Left renal pelvis (tissue), 4 donors: ENCODE measurements at regions not wholly inside any gene's neighbourhood (a gene's known extent, or its start where the extent isn't known, plus 50 kb on each side); places are given as distances from the start of the nearest gene placed in this dataset.
"Not testable (repeated sequence)": the region's sequence is repeated elsewhere in the genome, so short reads cannot be mapped to it uniquely, and the experiment has no call there.

Source experiments
- DNase-seq, 4 donors: peaks; one replicate each; pipeline ENCODE4 v3.0.0-alpha.2; 2013; ENCODE audit warnings: low read depth in 4 of 4, low spot score in 3 of 4

GRCh38 chr22:22369964-22370270 is 125.3 kb downstream of the VPREB1 start:
- no peak for DNase-seq

GRCh38 chr22:22371031-22371541 is 126.5 kb downstream of the VPREB1 start:
- no peak for DNase-seq

GRCh38 chr22:22372086-22372485 is 127.5 kb downstream of the VPREB1 start:
- DNase-seq, result no peak

DNA sequence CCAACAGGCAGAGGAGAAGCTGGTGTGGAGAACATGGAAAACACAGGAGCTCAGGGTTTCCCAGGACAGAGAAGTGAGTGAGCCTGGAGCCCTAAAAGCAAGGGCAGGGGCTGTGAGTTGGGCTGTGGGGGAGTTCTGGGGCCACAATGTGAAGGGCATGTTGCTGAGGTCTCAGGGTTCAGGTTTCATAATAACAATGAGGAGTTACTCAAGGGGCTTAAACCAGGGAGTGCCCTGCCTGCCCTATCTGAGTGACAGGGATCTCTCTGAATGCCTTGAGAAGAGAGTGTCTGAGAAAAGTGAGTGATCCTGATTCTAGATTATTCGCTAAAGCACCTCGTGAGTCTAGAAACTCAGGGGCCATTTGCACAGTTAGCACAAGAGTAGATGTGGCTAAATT is 129.6 kb downstream of the VPREB1 start:
- no peak for DNase-seq

GRCh38 chr22:22374579-22374978 is 130.0 kb downstream of the VPREB1 start:
- no peak for DNase-seq

DNA sequence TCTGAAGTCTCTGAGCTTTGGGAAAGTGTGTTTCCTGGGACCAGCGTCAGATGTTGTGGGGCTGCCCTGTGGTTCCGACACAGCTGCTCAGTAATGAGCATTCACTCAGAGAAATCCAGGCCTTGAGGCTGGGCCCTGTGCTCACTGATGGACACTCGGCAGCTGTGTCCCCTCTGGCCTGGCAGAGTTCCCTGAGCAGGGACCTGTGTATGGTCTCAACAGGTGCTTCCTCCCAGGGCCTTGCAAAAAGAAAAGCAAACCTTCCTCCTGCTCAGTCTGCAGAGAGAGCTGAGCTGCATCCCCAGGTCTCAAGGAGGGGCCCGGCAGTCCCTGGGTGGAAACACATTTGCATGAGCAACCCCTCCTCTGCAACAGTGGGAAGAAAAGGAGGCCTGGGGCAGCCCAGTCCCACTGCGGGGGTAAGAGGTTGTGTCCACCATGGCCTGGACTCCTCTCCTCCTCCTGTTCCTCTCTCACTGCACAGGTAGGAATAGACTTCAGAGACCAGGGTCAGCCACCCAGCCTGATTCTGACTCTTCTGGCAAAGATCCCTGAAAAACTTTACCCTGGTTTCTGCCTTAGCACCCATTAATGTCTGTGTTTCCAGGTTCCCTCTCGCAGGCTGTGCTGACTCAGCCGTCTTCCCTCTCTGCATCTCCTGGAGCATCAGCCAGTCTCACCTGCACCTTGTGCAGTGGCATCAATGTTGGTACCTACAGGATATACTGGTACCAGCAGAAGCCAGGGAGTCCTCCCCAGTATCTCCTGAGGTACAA is 131.2 kb downstream of the VPREB1 start:
- DNase-seq, result no peak

DNA sequence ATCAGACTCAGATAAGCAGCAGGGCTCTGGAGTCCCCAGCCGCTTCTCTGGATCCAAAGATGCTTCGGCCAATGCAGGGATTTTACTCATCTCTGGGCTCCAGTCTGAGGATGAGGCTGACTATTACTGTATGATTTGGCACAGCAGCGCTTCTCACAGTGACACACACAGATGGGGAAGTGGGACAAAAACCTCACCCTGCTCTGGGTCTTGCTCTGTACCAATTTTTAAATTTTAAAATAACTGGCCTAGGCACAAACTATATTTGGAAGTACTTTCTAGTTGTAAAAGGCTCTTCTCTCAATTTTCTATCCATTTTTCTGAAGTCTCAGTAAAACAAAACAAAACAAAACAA is 131.7 kb downstream of the VPREB1 start:
- no peak for DNase-seq

DNA sequence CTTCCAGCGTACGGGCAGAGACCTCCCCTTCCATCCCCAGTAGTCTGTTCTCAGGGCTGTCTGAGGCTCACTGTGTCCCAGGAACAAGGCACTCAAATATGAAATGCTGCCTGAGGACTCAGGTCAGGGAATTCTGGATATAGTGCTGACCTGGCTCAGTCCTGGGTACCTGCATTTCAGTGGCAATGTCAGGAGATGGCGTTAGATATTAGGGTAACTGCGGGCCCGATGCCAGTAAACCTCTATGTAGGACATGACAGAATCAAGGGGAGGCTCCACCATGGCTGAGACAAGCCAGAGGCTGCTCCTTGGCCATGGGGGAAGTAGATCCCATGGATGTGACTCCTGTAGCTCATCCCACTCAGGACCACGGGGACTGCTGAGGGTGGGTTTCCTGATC is 131.7 kb downstream of the ZNF280B start:
- not testable (repeated sequence) for DNase-seq

DNA sequence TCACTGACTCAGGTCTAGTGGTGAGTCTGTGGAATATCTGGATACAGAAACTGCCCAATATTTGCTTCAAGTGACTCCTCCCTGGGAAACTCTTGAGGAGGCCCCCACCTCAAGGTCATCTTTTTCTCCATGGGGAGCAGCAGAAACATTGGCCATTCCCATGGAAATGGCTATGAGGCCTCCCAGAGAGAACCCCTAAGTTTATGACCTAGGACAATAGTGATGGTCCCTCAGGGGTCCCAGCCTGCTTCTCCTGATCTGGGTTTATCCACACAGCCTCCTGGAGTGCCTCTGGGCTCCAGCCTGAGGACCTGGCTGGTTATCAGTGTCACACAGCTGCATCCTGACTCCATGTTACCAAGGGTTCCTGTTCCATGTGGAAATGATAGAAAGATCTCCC is 131.2 kb downstream of the ZNF280B start:
- DNase-seq, result no peak

GRCh38 chr22:22378446-22379415 is 129.8 kb downstream of the ZNF280B start:
- no peak for DNase-seq

DNA sequence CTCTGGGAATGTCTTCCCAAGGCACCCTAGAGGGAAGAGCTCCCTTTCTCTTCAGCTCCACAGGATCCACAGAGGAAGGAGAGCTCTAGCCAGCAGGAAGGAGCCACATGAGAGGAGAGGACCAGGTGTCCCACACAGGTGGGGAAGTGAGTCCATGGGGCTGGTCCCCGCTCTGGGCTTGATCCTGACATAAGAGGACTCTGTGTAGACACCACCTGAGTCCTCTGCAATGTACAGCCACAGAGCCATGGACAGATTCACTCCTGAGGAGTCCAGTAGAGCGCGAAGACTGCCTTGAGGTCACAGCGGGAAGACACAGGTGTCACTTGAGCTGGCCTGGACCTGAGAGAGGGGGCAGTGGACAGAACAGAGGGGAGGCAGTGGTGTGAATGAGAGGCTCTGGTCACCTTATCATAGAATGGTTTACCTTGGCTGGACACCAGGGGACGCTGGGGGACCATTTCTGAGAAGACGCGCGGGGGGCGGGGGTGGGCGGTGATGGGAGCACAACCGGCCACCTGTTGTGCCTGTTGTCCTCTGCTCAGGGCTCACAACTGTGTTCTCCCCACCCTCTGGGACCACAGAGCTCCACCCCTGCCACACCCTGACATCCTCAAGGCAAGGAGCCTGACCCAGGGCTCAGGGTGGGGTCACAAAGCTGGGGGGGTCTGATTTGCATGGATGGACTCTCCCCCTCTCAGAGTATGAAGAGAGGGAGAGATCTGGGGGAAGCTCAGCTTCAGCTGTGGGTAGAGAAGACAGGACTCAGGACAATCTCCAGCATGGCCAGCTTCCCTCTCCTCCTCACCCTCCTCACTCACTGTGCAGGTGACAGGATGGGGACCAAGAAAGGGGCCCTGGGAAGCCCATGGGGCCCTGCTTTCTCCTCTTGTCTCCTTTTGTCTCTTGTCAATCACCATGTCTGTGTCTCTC is 128.2 kb downstream of the ZNF280B start:
- DNase-seq, result no peak

GRCh38 chr22:22381292-22381691 is 127.2 kb downstream of the ZNF280B start:
- DNase-seq, result not testable (repeated sequence)

DNA sequence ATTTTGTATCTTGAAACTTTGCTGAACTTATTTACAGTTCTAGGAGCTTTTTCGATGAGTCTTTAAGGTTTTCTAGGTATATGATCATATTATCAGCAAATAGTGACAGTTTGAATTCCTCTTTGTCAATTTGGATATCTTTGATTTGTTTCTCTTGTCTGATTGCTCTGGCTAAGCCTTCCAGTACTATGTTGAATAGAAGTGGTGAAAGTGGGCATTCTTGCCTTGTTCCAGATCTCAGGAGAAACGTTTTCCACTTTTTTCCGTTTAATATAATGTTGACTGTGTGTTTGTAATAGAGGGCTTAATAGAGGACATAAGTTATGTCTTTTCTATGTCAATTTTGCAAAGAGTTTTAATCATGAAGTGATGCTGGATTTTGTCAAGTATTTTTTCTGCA is 124.3 kb downstream of the ZNF280B start:
- no peak for DNase-seq

- DNase-seq, result no peak
Observed at GRCh38 chr22:22384668-22385244, 123.8 kb downstream of the ZNF280B start.

- DNase-seq, result no peak
Observed at GRCh38 chr22:22386602-22387385, 121.7 kb downstream of the ZNF280B start.

DNA sequence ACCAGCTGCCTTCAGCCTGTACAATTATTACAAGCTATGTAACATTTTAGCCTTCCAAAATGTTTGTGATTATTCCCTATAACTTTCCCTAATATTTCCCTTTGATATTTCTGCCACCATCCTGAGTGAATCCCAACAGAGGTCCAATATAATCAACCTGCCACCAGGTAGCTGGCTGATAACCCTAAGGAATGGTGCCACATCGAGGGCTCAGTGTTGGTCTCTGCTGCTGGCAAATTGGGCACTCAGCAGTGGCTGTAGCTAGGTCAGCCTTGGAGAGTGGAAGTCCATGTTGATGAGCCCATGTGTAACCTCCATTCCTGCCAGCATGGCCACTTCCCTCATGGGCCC is 121.2 kb downstream of the ZNF280B start:
- DNase-seq, result no peak

GRCh38 chr22:22388090-22388489 is 120.5 kb downstream of the ZNF280B start:
- no peak for DNase-seq

- DNase-seq, result no peak
Observed at GRCh38 chr22:22388494-22388893, 120.0 kb downstream of the ZNF280B start.

- DNase-seq, result no peak
Observed at GRCh38 chr22:22389467-22389866, 119.1 kb downstream of the ZNF280B start.

DNA sequence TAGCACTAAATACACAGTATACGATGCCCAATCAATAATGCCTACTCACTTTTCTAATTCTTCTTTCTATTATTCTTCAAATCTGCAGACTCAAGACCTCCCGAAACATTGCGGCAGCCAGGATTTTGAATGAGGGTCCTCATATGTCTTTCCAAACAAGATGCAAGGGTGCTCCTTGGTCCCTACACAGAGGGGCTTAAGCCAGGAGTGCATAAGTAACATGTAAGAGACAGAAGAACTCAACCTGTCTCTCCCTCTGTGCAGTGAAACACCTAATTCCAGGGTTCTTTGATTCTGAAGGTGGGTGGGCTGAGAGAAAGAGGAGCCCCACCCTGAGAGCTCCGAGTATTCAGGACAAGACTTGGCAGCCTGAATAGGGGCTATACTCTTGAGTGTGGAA is 117.6 kb downstream of the ZNF280B start:
- DNase-seq, result no peak
